ENCODE measurements at regions not wholly inside any gene's neighbourhood (a gene's known extent, or its start where the extent isn't known, plus 50 kb on each side); places are given as distances from the start of the nearest gene placed in this dataset.

- no peaks in the 10 kb centered on the region for H3K27me3 ChIP-seq (ENCODE audit: insufficient read depth, low read depth, severe bottlenecking)
- TF ChIP-seq, protein P1, sequence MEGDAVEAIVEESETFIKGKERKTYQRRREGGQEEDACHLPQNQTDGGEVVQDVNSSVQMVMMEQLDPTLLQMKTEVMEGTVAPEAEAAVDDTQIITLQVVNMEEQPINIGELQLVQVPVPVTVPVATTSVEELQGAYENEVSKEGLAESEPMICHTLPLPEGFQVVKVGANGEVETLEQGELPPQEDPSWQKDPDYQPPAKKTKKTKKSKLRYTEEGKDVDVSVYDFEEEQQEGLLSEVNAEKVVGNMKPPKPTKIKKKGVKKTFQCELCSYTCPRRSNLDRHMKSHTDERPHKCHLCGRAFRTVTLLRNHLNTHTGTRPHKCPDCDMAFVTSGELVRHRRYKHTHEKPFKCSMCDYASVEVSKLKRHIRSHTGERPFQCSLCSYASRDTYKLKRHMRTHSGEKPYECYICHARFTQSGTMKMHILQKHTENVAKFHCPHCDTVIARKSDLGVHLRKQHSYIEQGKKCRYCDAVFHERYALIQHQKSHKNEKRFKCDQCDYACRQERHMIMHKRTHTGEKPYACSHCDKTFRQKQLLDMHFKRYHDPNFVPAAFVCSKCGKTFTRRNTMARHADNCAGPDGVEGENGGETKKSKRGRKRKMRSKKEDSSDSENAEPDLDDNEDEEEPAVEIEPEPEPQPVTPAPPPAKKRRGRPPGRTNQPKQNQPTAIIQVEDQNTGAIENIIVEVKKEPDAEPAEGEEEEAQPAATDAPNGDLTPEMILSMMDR (IDR thresholded peaks at IDR 0.05; ENCODE audit: low read depth, low read length): no peak
Observed at GRCh38 chrX:25597551-25597950, 540.6 kb upstream of the MAGEB18 start.

DNA sequence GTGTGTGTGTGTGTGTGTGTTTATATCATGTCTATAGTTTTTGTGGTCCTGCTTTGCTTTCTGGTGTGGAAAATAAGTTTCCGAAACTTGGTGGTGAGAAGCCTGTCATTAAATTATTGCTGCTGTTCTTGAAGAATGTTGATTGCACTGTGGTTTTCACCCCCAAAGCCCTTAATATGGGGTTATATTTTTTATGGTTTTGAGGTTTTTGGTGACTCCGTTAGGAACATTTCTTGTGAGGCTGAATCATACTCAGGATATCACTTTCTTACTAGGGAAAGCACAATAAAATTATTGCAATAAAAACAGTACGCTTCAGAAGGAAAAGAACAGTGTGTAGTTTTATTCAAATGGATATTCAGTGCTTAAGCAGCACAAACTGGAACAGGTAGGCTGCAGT, 539.1 kb upstream of the MAGEB18 start:
- H3K4me3 ChIP-seq (ENCODE audit: low read depth, low read length): no peak overlapping the region
- no peak for DNase-seq

More at GRCh38 chrX:25597551-25597950, 540.6 kb upstream of the MAGEB18 start:
- Histone ChIP-seq H3K4me3 (ENCODE audit: low read depth, low read length) (no peak overlapping the region), H3K9me3 (ENCODE audit: severe bottlenecking) (no peaks in the 10 kb centered on the region), H3K27ac (no peak overlapping the region), H3K36me3 (no peaks in the 10 kb centered on the region)
- no peak for DNase-seq

GRCh38 chrX:25600776-25601175, 537.4 kb upstream of the MAGEB18 start:
- TF ChIP-seq, protein P1 (IDR thresholded peaks at IDR 0.05; ENCODE audit: low read depth, low read length): no peak
- no peaks in the 10 kb centered on the region for H3K36me3 ChIP-seq
- H3K27ac ChIP-seq: no peak overlapping the region
- no peak overlapping the region for H3K4me3 ChIP-seq (ENCODE audit: low read depth, low read length)
- H3K9me3 ChIP-seq (ENCODE audit: severe bottlenecking): no peaks in the 10 kb centered on the region
- DNase-seq: no peak
- H3K27me3 ChIP-seq (ENCODE audit: insufficient read depth, low read depth, severe bottlenecking): no peaks in the 10 kb centered on the region

More for the DNA sequence above, 539.1 kb upstream of the MAGEB18 start:
- H3K27me3 ChIP-seq (ENCODE audit: insufficient read depth, low read depth, severe bottlenecking): no peaks in the 10 kb centered on the region
- no peaks in the 10 kb centered on the region for H3K36me3 ChIP-seq
- no peaks in the 10 kb centered on the region for H3K9me3 ChIP-seq (ENCODE audit: severe bottlenecking)
- TF ChIP-seq, protein P1 (IDR thresholded peaks at IDR 0.05; ENCODE audit: low read depth, low read length): no peak
- no peak overlapping the region for H3K27ac ChIP-seq

DNA sequence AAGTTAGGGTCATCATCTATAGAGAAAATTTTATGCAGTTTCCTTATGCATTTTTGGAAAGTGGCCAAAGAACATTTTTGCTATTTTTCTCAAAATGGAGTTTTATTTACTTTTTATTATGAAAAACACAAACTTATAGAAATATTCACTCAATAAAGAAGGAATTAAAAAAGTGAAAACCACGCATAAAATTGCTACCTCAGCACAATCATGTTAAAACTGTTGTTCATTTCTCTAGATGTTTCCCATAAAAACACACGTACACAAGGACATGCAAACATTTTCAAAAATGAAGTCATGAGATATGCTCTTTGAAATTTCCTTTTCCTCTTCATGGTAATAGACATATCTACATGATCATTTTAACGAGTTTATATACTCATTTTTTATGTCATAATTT, 536.8 kb upstream of the MAGEB18 start:
- TF ChIP-seq, protein P1 (IDR thresholded peaks at IDR 0.05; ENCODE audit: low read depth, low read length): no peak
- no peaks in the 10 kb centered on the region for H3K36me3 ChIP-seq
- H3K9me3 ChIP-seq (ENCODE audit: severe bottlenecking): no peaks in the 10 kb centered on the region
- no peak overlapping the region for H3K27ac ChIP-seq
- no peak for DNase-seq
- H3K27me3 ChIP-seq (ENCODE audit: insufficient read depth, low read depth, severe bottlenecking): no peaks in the 10 kb centered on the region
- no peak overlapping the region for H3K4me3 ChIP-seq (ENCODE audit: low read depth, low read length)

DNA sequence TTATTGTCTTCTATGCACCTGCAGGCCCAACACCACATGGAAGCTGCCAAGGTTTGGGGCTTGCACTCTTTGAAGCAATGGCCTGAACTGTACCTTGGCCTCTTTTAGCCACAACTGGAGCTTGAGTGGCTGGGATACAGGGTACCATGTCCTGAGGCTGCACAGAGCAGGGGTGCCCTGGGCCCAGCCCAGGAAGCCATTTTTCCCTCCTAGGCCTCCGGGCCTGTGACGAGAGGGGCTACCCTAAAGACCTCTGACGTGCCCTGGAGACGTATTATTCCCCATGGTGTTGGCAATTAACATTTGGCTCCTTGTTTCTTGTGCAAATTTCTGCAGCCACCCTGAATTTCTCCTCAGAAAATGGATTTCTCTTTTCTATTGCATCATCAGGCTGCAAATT, 519.9 kb upstream of the MAGEB18 start:
- no peak overlapping the region for H3K27ac ChIP-seq
- no peak overlapping the region for H3K4me3 ChIP-seq (ENCODE audit: low read depth, low read length)

GRCh38 chrX:25640276-25640675, 497.9 kb upstream of the MAGEB18 start:
- DNase-seq: no peak
- Histone ChIP-seq H3K27ac (no peak overlapping the region), H3K36me3 (no peaks in the 10 kb centered on the region), H3K27me3 (ENCODE audit: insufficient read depth, low read depth, severe bottlenecking) (peaks cover 2% of the 10 kb centered on the region), H3K9me3 (ENCODE audit: severe bottlenecking) (no peaks in the 10 kb centered on the region), H3K4me3 (ENCODE audit: low read depth, low read length) (no peak overlapping the region)
- TF ChIP-seq, protein P1 (IDR thresholded peaks at IDR 0.05; ENCODE audit: low read depth, low read length): no peak

More for the DNA sequence above, 519.9 kb upstream of the MAGEB18 start:
- Histone ChIP-seq H3K36me3 (no peaks in the 10 kb centered on the region), H3K27me3 (ENCODE audit: insufficient read depth, low read depth, severe bottlenecking) (peaks cover 2% of the 10 kb centered on the region), H3K9me3 (ENCODE audit: severe bottlenecking) (no peaks in the 10 kb centered on the region)
- no peak for DNase-seq
- TF ChIP-seq, protein P1 (IDR thresholded peaks at IDR 0.05; ENCODE audit: low read depth, low read length): no peak
